HFFc6 (cell line): ENCODE measurements at regions not wholly inside any gene's neighbourhood (a gene's known extent, or its start where the extent isn't known, plus 50 kb on each side); places are given as distances from the start of the nearest gene placed in this dataset.

Experiments
- DNase-seq: peaks from one replicate; pipeline ENCODE4 v3.0.0-alpha.2; 2018
- H3K27ac Mint-ChIP-seq: 2 replicates; pipeline ENCODE4 v1.8.0; 2020; ENCODE audit warnings: mild to moderate bottlenecking, mixed read lengths
- H3K27me3 Mint-ChIP-seq: 2 replicates; pipeline ENCODE4 v1.8.0; 2021; ENCODE audit warnings: mild to moderate bottlenecking, moderate library complexity, mixed read lengths; ENCODE audit not compliant: insufficient read depth
- H3K36me3 Mint-ChIP-seq: 2 replicates; pipeline ENCODE4 v1.8.0; 2021; ENCODE audit warnings: low read depth, mixed read lengths
- H3K4me1 Mint-ChIP-seq: 2 replicates; pipeline ENCODE4 v1.8.0; 2020; ENCODE audit warnings: low read depth, mixed read lengths
- H3K4me3 Mint-ChIP-seq: 2 replicates; pipeline ENCODE4 v1.8.0; 2020; ENCODE audit warnings: mild to moderate bottlenecking, moderate library complexity, mixed read lengths
- H3K9me3 Mint-ChIP-seq: 2 replicates; pipeline ENCODE4 v1.8.0; 2020; ENCODE audit warnings: mild to moderate bottlenecking, mixed read lengths
- TF ChIP-seq, protein P1 (sequence below): fragments of 200-600 bp; sonication (generic); IDR thresholded peaks from 2 replicates; pipeline ENCODE4 v1.5.0; 2021; ENCODE audit warnings: antibody characterized with exemption, mild to moderate bottlenecking

DNA sequence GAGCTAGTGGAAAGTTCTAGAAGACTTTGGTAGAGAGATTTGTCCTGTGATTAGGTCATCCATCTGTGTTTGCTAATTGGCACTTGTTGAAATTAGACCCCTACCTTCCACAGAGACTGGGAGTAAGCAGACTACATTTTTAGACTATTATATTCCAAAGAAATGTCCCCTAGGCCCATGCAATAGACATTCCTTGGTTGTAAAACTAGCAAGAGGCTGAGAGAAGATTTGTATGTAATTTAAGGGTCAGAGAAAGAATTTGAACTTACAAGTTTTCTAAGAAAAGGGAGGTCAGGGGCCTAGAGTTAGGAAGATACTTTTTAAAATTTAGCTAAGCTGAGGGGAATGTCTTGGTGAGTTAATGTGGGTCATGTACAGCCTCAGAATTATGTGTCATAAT, 470.7 kb upstream of the SLITRK1 start:
- Mint-ChIP-seq H3K9me3 (peaks cover 8% of the 10 kb centered on the region), H3K36me3 (peaks cover 14% of the 10 kb centered on the region), H3K27ac (peak overlapping the region; percentile 40; the same call in 1 of the 2 replicates), H3K4me1 (peaks cover 67% of the 10 kb centered on the region), H3K27me3 (no peaks in the 10 kb centered on the region; the same call in 1 of the 2 replicates), H3K4me3 (no peak overlapping the region)
- TF ChIP-seq, protein P1, sequence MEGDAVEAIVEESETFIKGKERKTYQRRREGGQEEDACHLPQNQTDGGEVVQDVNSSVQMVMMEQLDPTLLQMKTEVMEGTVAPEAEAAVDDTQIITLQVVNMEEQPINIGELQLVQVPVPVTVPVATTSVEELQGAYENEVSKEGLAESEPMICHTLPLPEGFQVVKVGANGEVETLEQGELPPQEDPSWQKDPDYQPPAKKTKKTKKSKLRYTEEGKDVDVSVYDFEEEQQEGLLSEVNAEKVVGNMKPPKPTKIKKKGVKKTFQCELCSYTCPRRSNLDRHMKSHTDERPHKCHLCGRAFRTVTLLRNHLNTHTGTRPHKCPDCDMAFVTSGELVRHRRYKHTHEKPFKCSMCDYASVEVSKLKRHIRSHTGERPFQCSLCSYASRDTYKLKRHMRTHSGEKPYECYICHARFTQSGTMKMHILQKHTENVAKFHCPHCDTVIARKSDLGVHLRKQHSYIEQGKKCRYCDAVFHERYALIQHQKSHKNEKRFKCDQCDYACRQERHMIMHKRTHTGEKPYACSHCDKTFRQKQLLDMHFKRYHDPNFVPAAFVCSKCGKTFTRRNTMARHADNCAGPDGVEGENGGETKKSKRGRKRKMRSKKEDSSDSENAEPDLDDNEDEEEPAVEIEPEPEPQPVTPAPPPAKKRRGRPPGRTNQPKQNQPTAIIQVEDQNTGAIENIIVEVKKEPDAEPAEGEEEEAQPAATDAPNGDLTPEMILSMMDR: no peak
- peak; percentile 50 for DNase-seq

DNA sequence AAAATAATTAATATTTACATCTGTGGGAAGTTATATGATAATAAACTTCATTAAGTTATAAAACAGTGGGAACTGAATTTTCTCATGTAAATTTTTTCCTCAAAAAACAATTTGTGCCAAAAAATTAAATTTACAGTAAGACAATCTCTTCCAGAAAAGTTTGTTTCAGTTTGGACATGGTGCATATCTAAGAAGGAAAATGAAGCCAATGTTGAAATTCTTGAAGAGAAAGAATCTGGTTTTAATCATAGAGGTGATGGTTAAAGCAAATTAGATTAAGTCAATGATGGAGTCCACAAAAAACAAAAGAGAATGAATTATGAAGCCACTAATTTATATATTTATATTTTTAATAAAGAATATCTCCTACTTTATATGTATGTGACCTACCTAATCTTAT, 457.2 kb upstream of the SLITRK1 start:
- Mint-ChIP-seq H3K4me3 (no peak overlapping the region), H3K9me3 (no peaks in the 10 kb centered on the region; the same call in 1 of the 2 replicates), H3K27me3 (no peaks in the 10 kb centered on the region), H3K27ac (no peak overlapping the region; the same call in 1 of the 2 replicates), H3K36me3 (peaks cover 19% of the 10 kb centered on the region), H3K4me1 (peaks cover 53% of the 10 kb centered on the region)
- no peak for DNase-seq
- TF ChIP-seq, protein P1: no peak

DNA sequence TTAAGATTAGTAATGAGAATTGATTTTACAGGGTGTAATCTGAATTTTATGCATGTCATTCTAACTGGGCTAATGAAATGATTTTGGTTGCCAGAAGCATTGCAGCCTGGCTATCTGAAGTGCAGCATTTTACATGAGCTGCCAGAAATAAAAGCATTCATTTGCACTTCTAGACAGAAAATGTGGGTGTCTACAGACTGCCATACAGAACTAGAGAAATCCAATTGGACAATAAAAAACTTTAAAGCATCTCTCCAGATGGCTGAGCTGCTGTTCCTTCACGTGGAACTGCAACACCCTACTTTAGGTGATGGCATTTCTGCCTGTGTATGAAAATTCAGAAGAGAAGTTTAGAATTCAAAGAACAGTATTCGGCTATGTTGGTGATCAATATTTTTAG, 450.1 kb upstream of the SLITRK1 start:
- Mint-ChIP-seq H3K4me3 (no peak overlapping the region), H3K27ac (no peak overlapping the region), H3K36me3 (peaks cover 3% of the 10 kb centered on the region; the same call in 1 of the 2 replicates), H3K9me3 (no peaks in the 10 kb centered on the region), H3K4me1 (peaks cover 51% of the 10 kb centered on the region), H3K27me3 (no peaks in the 10 kb centered on the region)
- DNase-seq: no peak
- TF ChIP-seq, protein P1: no peak

DNA sequence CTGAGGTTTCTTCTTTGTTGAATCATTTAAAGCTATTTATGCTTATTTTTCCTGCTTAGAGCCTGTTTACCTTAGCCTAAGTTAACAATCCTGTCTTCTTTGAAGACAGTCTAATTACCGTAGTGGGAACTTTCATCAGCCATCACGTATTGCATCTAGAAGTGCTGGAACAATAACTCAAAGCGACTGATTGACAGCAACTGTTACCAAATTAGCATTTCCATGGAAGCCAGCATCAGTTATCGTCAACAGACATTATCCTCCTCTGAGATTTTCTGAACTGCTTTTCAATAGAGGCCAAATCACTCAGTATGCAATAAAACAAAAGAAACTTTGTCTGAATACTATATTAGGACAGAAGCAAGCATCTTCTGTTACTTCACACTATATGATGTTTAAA, 433.3 kb upstream of the SLITRK1 start:
- TF ChIP-seq, protein P1: no peak
- H3K9me3 Mint-ChIP-seq: peaks cover 4% of the 10 kb centered on the region; the same call in 1 of the 2 replicates
- peaks cover 27% of the 10 kb centered on the region for H3K4me1 Mint-ChIP-seq
- H3K27ac Mint-ChIP-seq: peak overlapping the region; percentile 40; the same call in 1 of the 2 replicates
- no peak for DNase-seq
- H3K27me3 Mint-ChIP-seq: peaks cover 2% of the 10 kb centered on the region; the same call in 1 of the 2 replicates
- H3K36me3 Mint-ChIP-seq: peaks cover 9% of the 10 kb centered on the region
- H3K4me3 Mint-ChIP-seq: peak overlapping the region; percentile 27; the same call in 1 of the 2 replicates

DNA sequence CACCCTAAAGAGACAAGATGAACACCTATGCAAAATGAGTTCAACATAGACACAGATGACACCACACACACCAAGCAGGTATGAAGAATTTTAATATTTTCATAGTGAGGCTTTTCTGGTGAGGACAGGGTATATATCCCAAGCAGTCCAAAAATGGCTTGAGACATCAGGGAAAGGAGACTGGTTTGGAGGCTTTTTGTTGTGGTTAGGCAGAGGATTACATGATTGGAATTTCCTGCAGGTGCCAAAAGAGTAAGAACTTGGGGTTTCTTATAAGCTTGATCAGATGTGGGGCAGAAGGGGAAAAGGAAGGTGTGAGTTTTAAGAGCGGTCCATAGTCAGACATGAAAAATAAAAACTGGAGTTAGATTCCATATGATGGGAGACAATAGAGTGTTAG, 420.8 kb upstream of the SLITRK1 start:
- DNase-seq: no peak
- peaks cover 7% of the 10 kb centered on the region; the same call in 1 of the 2 replicates for H3K36me3 Mint-ChIP-seq
- H3K27me3 Mint-ChIP-seq: no peaks in the 10 kb centered on the region
- no peaks in the 10 kb centered on the region; the same call in 1 of the 2 replicates for H3K9me3 Mint-ChIP-seq
- peaks cover 49% of the 10 kb centered on the region for H3K4me1 Mint-ChIP-seq
- no peak overlapping the region for H3K4me3 Mint-ChIP-seq
- H3K27ac Mint-ChIP-seq: no peak overlapping the region
- TF ChIP-seq, protein P1: no peak
